ENCODE measurements at regions not wholly inside any gene's neighbourhood (a gene's known extent, or its start where the extent isn't known, plus 50 kb on each side); places are given as distances from the start of the nearest gene placed in this dataset.
"Not testable (repeated sequence)": the region's sequence is repeated elsewhere in the genome, so short reads cannot be mapped to it uniquely, and the experiment has no call there.

DNA sequence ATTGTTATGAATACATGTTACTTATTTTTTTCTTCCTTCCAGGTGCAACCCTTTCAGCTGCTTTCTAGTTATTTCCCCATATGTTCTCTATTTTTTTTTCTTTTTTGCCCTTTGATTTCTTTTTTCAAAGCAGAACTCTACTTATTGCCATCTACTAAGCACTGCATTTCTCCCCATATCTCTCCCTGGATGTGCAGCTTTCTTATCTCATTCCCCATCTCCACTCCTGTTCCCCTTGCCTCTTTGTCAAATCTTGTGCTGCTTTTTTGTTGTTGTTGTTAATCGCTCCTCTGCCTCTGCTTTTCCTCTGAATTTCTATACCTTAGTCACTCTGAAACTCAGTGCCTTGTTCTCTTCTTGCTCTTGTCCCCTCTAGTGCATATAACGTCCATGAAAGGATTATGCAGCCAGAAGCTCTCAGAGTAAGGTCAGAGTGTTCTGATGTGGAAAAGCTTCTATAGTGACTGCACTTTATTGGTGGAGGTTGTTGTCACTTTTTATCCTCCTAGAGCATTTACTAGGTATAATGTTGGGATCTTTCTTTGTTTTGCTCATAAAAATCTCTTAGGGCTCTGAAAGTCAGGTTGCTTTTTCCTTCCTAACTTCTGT, 51.1 kb upstream of the JADE1 start:
- no peaks in the 10 kb centered on the region for H3K27me3 ChIP-seq
- no peaks in the 10 kb centered on the region for H3K4me1 ChIP-seq
- H3K9me3 ChIP-seq: no peaks in the 10 kb centered on the region
- H3K4me3 ChIP-seq (ENCODE audit: low read depth, low read length): no peak overlapping the region
- DNase-seq: no peak
- H3K36me3 ChIP-seq: no peaks in the 10 kb centered on the region
- TF ChIP-seq, protein P1, sequence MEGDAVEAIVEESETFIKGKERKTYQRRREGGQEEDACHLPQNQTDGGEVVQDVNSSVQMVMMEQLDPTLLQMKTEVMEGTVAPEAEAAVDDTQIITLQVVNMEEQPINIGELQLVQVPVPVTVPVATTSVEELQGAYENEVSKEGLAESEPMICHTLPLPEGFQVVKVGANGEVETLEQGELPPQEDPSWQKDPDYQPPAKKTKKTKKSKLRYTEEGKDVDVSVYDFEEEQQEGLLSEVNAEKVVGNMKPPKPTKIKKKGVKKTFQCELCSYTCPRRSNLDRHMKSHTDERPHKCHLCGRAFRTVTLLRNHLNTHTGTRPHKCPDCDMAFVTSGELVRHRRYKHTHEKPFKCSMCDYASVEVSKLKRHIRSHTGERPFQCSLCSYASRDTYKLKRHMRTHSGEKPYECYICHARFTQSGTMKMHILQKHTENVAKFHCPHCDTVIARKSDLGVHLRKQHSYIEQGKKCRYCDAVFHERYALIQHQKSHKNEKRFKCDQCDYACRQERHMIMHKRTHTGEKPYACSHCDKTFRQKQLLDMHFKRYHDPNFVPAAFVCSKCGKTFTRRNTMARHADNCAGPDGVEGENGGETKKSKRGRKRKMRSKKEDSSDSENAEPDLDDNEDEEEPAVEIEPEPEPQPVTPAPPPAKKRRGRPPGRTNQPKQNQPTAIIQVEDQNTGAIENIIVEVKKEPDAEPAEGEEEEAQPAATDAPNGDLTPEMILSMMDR (IDR thresholded peaks at IDR 0.05; ENCODE audit: low read depth, low read length): no peak

GRCh38 chr4:128757712-128758111, 51.8 kb upstream of the JADE1 start:
- no peak for DNase-seq
- TF ChIP-seq, protein P1 (IDR thresholded peaks at IDR 0.05; ENCODE audit: low read depth, low read length): no peak
- Histone ChIP-seq H3K4me1 (no peaks in the 10 kb centered on the region), H3K4me3 (ENCODE audit: low read depth, low read length) (no peak overlapping the region), H3K27me3 (no peaks in the 10 kb centered on the region), H3K36me3 (no peaks in the 10 kb centered on the region), H3K9me3 (no peaks in the 10 kb centered on the region)

- Histone ChIP-seq H3K36me3 (no peaks in the 10 kb centered on the region), H3K4me3 (ENCODE audit: low read depth, low read length) (no peak overlapping the region), H3K27me3 (no peaks in the 10 kb centered on the region), H3K4me1 (no peaks in the 10 kb centered on the region), H3K9me3 (no peaks in the 10 kb centered on the region)
- TF ChIP-seq, protein P1 (IDR thresholded peaks at IDR 0.05; ENCODE audit: low read depth, low read length): no peak
- DNase-seq: no peak
These were observed 58.1 kb upstream of the JADE1 start for GRCh38 chr4:128751354-128751753.

DNA sequence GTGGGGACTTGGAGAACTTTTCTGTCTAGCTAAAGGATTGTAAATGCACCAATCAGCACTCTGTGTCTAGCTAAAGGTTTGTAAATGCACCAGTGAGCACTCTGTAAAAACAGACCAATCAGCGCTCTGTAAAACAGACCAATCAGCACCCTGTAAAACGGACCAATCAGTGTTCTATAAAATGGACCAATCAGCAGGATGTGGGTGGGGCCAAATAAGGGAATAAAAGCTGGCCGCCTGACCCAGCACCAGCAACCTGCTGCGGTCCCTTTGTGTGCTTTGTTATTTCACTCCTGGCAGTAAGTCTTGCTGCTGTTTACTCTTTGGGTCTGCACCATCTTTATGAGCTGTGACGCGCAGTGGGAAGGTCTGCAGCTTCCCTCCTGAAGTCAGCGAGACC, 67.8 kb upstream of the JADE1 start:
- not testable (repeated sequence) for H3K9me3 ChIP-seq; H3K36me3 ChIP-seq; H3K4me3 ChIP-seq (ENCODE audit: low read depth, low read length); DNase-seq; H3K27me3 ChIP-seq; H3K4me1 ChIP-seq

- TF ChIP-seq, protein P1 (IDR thresholded peaks at IDR 0.05; ENCODE audit: low read depth, low read length): no peak
- no peaks in the 10 kb centered on the region for H3K27me3 ChIP-seq
- H3K4me3 ChIP-seq (ENCODE audit: low read depth, low read length): no peak overlapping the region
- H3K36me3 ChIP-seq: no peaks in the 10 kb centered on the region
- no peaks in the 10 kb centered on the region for H3K4me1 ChIP-seq
- H3K9me3 ChIP-seq: no peaks in the 10 kb centered on the region; the same call in 1 of the 2 replicates
- no peak for DNase-seq
These were observed 72.4 kb upstream of the JADE1 start for GRCh38 chr4:128737098-128737513.

- no peaks in the 10 kb centered on the region for H3K36me3 ChIP-seq
- no peaks in the 10 kb centered on the region for H3K4me1 ChIP-seq
- H3K27me3 ChIP-seq: no peaks in the 10 kb centered on the region
- TF ChIP-seq, protein P1 (IDR thresholded peaks at IDR 0.05; ENCODE audit: low read depth, low read length): no peak
- no peak for DNase-seq
- H3K4me3 ChIP-seq (ENCODE audit: low read depth, low read length): no peak overlapping the region
- no peaks in the 10 kb centered on the region for H3K9me3 ChIP-seq
These were observed 73.8 kb upstream of the JADE1 start for GRCh38 chr4:128735714-128736113.

DNA sequence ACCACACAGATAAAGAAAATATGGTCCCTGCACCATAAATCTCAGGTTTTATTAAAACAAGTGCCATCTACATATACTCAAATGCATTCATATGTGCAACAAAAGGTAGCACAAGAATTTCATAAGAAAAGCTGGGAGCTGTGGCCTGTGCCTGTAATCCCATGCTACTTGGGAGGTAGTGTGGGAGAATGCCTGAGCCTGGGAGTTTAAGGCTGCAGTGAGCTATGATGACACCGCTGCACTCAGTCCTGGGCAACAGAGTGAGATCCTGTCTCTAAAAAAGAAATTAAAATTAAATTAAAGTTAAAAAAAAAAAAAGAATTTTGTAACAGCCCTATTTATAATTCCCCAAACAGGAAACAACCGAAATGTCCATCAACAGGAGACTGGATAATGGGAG, 81.3 kb upstream of the JADE1 start:
- Histone ChIP-seq H3K4me1 (no peaks in the 10 kb centered on the region), H3K36me3 (no peaks in the 10 kb centered on the region), H3K27me3 (no peaks in the 10 kb centered on the region), H3K4me3 (ENCODE audit: low read depth, low read length) (no peak overlapping the region), H3K9me3 (no peaks in the 10 kb centered on the region)
- no peak for DNase-seq
- TF ChIP-seq, protein P1 (IDR thresholded peaks at IDR 0.05; ENCODE audit: low read depth, low read length): no peak

Data from BE2C (cell line).